Esophagus muscularis mucosa (tissue), 3 donors: ENCODE measurements at regions not wholly inside any gene's neighbourhood (a gene's known extent, or its start where the extent isn't known, plus 50 kb on each side); places are given as distances from the start of the nearest gene placed in this dataset.

Experiments used
- POLR2AphosphoS5 ChIP-seq, 2 donors: sonication (generic); formaldehyde crosslinking; IDR thresholded peaks; one replicate each; pipeline ENCODE4 v1.6.1; 2017; ENCODE audit warnings: antibody characterized with exemption in 2 of 2
- TF ChIP-seq, protein P1 (sequence below), 3 experiments: fragments of 200-600 bp in 2 of 3; fragments of 450-650 bp in 1 of 3; sonication (generic) in 2 of 3; IDR thresholded peaks; one replicate each; pipeline ENCODE4 v1.5.1; 2017 to 2019; ENCODE audit warnings: antibody characterized with exemption in 3 of 3, mild to moderate bottlenecking in 2 of 3, moderate library complexity in 1 of 3

DNA sequence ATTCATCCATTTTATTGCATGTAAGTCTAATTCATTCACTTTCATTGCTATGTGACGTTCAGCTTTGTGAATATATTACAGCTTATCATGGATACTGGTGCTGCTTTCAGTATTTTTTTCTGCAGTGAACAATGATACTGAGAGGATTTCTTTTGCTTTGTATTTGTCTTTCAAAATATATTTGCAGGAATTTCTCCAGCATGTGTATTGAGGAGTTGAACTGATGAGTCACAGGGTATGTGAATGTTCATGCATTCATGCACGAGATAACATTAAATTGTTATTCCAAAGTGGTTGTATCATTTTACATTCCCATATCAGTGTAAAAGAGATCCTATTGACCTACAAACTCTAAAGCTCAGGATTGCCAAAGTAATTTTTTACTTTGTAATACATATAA is 283.8 kb upstream of the ARSJ start:
- TF ChIP-seq, protein P1, sequence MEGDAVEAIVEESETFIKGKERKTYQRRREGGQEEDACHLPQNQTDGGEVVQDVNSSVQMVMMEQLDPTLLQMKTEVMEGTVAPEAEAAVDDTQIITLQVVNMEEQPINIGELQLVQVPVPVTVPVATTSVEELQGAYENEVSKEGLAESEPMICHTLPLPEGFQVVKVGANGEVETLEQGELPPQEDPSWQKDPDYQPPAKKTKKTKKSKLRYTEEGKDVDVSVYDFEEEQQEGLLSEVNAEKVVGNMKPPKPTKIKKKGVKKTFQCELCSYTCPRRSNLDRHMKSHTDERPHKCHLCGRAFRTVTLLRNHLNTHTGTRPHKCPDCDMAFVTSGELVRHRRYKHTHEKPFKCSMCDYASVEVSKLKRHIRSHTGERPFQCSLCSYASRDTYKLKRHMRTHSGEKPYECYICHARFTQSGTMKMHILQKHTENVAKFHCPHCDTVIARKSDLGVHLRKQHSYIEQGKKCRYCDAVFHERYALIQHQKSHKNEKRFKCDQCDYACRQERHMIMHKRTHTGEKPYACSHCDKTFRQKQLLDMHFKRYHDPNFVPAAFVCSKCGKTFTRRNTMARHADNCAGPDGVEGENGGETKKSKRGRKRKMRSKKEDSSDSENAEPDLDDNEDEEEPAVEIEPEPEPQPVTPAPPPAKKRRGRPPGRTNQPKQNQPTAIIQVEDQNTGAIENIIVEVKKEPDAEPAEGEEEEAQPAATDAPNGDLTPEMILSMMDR (IDR thresholded peaks at IDR 0.05) = no peak
- no peak for TF ChIP-seq POLR2AphosphoS5 (IDR thresholded peaks at IDR 0.05)
